ENCODE measurements at regions not wholly inside any gene's neighbourhood (a gene's known extent, or its start where the extent isn't known, plus 50 kb on each side); places are given as distances from the start of the nearest gene placed in this dataset.

DNA sequence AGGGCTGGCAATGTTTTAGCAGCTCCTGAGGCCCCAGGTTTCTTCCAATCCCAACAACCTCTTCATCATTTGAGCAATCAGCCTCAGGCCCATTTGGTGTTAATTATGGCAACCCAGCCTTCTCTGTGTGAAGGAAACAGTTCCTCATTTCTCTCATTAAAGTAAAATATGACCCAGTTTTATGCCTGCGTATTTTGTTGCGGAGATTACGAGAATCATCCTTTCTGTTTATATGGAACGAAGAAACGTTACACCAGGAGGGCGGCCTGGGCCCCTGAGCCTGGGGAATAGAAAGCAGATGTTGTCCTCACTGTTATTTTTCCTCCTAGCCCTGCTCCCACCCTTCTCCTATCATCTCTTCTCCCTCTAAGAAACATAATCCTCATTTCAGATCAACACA is 332.2 kb upstream of the USP24 start:
- WGBS, 2 donors, result 74 to 75% methylated on average over 6 of the region's 6 CpGs
- Histone ChIP-seq H3K36me3 (ENCODE audit: low read depth, missing control alignments) (no peaks in the 10 kb centered on the region), H3K27ac (no peak overlapping the region), H3K4me3 (no peak overlapping the region), H3K4me1 (no peaks in the 10 kb centered on the region), H3K9me3 (no peaks in the 10 kb centered on the region), H3K27me3 (no peaks in the 10 kb centered on the region)
- intact Hi-C loops (cut with DNase I; ENCODE audit: low total_unique reads), result no loop called here
- no peak for TF ChIP-seq POLR2A (IDR thresholded peaks at IDR 0.05)
- TF ChIP-seq, protein P1, sequence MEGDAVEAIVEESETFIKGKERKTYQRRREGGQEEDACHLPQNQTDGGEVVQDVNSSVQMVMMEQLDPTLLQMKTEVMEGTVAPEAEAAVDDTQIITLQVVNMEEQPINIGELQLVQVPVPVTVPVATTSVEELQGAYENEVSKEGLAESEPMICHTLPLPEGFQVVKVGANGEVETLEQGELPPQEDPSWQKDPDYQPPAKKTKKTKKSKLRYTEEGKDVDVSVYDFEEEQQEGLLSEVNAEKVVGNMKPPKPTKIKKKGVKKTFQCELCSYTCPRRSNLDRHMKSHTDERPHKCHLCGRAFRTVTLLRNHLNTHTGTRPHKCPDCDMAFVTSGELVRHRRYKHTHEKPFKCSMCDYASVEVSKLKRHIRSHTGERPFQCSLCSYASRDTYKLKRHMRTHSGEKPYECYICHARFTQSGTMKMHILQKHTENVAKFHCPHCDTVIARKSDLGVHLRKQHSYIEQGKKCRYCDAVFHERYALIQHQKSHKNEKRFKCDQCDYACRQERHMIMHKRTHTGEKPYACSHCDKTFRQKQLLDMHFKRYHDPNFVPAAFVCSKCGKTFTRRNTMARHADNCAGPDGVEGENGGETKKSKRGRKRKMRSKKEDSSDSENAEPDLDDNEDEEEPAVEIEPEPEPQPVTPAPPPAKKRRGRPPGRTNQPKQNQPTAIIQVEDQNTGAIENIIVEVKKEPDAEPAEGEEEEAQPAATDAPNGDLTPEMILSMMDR (IDR thresholded peaks at IDR 0.05), result no peak
- no peak for DNase-seq

DNA sequence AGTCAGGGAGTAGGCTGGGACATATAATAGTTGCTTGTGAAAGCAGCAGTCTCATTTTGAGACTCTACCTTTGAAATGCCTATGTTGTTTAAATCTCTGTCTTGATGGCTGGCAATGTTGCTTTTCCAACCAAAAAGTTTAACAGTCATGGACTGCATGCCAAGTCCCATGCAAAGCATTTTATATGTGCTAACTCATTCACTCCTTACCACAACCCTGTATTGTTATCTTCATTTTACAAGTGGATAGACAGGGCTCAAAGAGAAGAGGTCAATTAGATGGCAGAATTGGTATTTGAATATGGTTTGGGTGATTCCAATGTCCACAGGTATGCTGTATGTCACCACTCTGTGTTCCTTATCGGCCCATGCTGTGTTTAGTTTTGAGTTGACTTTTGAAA is 331.4 kb upstream of the USP24 start:
- Histone ChIP-seq H3K27me3 (no peaks in the 10 kb centered on the region), H3K4me1 (no peaks in the 10 kb centered on the region), H3K36me3 (ENCODE audit: low read depth, missing control alignments) (no peaks in the 10 kb centered on the region), H3K4me3 (no peak overlapping the region), H3K9me3 (no peaks in the 10 kb centered on the region), H3K27ac (no peak overlapping the region)
- no peak for TF ChIP-seq POLR2A (IDR thresholded peaks at IDR 0.05)
- TF ChIP-seq, protein P1 (IDR thresholded peaks at IDR 0.05), result no peak
- 93 to 100% methylated on average over 1 of the region's 1 CpG for WGBS, 2 donors
- DNase-seq, result no peak
- intact Hi-C loops (cut with DNase I; ENCODE audit: low total_unique reads), result no loop called here

DNA sequence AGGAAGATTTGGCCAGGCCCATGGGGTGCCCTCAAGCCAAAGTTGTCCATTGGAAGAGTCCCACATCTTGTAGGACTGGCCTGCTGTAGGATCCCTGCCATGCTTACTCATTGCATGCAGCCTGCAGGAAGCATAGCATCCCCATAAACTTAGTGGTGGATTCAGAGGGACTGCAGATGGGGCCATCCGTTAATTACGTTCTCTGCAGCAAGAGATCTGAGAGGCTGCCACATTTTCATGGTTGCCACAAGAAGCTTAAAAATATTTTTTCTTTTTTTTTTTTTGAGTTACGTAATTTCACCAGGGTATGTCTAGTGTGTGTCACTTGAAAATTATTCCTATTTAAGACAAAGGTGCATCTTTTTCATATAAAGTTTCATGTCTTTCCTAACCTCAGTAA is 329.7 kb upstream of the USP24 start:
- TF ChIP-seq, protein P1 (IDR thresholded peaks at IDR 0.05), result no peak
- no peak for TF ChIP-seq POLR2A (IDR thresholded peaks at IDR 0.05)
- DNase-seq, result no peak

DNA sequence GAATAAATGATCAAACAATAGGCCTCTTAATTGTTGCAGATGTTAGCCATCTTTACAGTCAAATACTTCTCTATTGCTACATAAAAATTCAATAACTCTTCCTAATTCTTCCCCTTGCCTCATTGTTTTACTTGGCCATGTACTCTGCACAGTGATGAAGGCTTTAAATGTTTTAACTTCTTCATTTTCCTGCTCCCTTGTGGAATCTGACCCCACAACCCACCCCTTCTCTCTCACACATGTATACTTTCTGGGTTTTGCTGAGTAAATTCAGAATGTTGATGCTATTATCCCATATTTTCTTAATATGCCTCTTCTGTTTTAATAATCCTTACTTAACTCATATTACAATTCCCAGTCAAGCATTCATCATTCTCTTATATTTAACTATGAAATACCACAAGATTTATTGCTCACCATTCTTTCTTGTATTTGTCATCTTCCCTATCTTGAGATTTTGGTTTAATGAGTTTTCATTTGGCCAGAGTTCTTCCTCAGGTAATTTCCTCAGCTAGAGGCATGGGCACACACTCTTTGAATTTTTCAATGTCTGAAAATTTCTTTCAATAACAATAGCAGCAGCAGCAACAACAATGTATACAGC is 327.8 kb upstream of the USP24 start:
- no peaks in the 10 kb centered on the region for H3K27me3 ChIP-seq
- H3K4me3 ChIP-seq, result no peak overlapping the region
- no peaks in the 10 kb centered on the region for H3K9me3 ChIP-seq
- DNase-seq, result no peak
- TF ChIP-seq POLR2A (IDR thresholded peaks at IDR 0.05), result no peak
- TF ChIP-seq, protein P1 (IDR thresholded peaks at IDR 0.05), result no peak
- H3K27ac ChIP-seq, result no peak overlapping the region
- H3K36me3 ChIP-seq (ENCODE audit: low read depth, missing control alignments), result no peaks in the 10 kb centered on the region
- intact Hi-C loops (cut with DNase I; ENCODE audit: low total_unique reads), result no loop called here
- no peaks in the 10 kb centered on the region for H3K4me1 ChIP-seq

More for the DNA sequence above, 329.7 kb upstream of the USP24 start:
- Histone ChIP-seq H3K9me3 (no peaks in the 10 kb centered on the region), H3K4me3 (no peak overlapping the region), H3K27ac (no peak overlapping the region), H3K27me3 (no peaks in the 10 kb centered on the region), H3K36me3 (ENCODE audit: low read depth, missing control alignments) (no peaks in the 10 kb centered on the region), H3K4me1 (no peaks in the 10 kb centered on the region)
- WGBS, 2 donors, result 91 to 96% methylated on average over 3 of the region's 3 CpGs
- intact Hi-C loops (cut with DNase I; ENCODE audit: low total_unique reads), result no loop called here

DNA sequence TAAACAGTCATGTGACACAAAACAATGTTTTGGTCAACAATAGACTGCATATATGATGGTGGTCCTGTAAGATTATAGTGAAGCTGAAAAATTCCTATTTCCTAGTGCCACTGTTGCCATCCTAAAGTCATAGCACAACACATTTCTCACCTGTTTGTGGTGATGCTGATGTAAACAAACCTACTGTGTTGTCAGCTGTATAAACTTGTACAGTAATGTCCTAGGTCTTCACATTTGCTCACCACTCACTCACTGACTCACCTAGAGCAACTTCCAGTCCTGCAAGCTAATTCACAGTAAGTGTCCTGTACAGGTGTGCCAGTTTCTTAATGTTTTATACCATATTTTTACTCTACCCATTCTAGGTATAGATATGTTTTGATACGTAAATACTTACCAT is 326.1 kb upstream of the USP24 start:
- H3K4me1 ChIP-seq, result no peaks in the 10 kb centered on the region
- TF ChIP-seq, protein P1 (IDR thresholded peaks at IDR 0.05), result no peak
- no peak for TF ChIP-seq POLR2A (IDR thresholded peaks at IDR 0.05)
- no peak overlapping the region for H3K27ac ChIP-seq
- H3K9me3 ChIP-seq, result no peaks in the 10 kb centered on the region
- DNase-seq, result no peak
- intact Hi-C loops (cut with DNase I; ENCODE audit: low total_unique reads), result no loop called here
- H3K36me3 ChIP-seq (ENCODE audit: low read depth, missing control alignments), result no peaks in the 10 kb centered on the region
- H3K27me3 ChIP-seq, result no peaks in the 10 kb centered on the region
- WGBS, 2 donors, result 86 to 88% methylated on average over 1 of the region's 1 CpG
- no peak overlapping the region for H3K4me3 ChIP-seq

Measured in testis (tissue), 2 donors.